Endothelial cell of umbilical vein (primary cell): ENCODE measurements at regions not wholly inside any gene's neighbourhood (a gene's known extent, or its start where the extent isn't known, plus 50 kb on each side); places are given as distances from the start of the nearest gene placed in this dataset.
"Not testable (repeated sequence)": the region's sequence is repeated elsewhere in the genome, so short reads cannot be mapped to it uniquely, and the experiment has no call there.

Experiments
- BruUV-seq: library from RNA; stranded (reverse); fragments of 400-500 nt; replicated peaks from 2 replicates; lab custom pipeline; 2021; lab: Mats Ljungman, UMichigan
- CTCF ChIA-PET: fragments of 300-600, 350-600 bp; sonication (Branson Sonifier 250); formaldehyde crosslinking; loops from one replicate; lab custom pipeline; 2021; ENCODE audit warnings: antibody characterized with exemption, inconsistent platforms; lab: Charles Lee
- POLR2A ChIA-PET: fragments of 300-600, 350-600 bp; sonication (Branson Sonifier 250); formaldehyde crosslinking; loops from one replicate; lab custom pipeline; 2021; ENCODE audit warnings: antibody characterized with exemption, inconsistent platforms; lab: Charles Lee
- DNase-seq: peaks from one replicate; pipeline ENCODE4 v3.0.0-alpha.2; 2011; ENCODE audit warnings: low read depth, low spot score
- FAIRE-seq: peaks from 2 replicates; lab custom pipeline; 2011; peaks lifted over from hg19 to GRCh38; lab: Jason Lieb, UNC
- H2AFZ ChIP-seq: 2 replicates; pipeline ENCODE4 v1.6.0; 2012; ENCODE audit warnings: low read depth, low read length, control low read depth, inconsistent platforms
- H3K27ac ChIP-seq: 2 replicates; pipeline ENCODE4 v1.5.1; 2011; ENCODE audit warnings: low read depth, mild to moderate bottlenecking, control low read depth, low read length, moderate library complexity; ENCODE audit not compliant: insufficient read depth
- H3K27me3 ChIP-seq, 2 experiments: 2 replicates each; pipeline versions ENCODE4 v1.6.0 to v1.6.1; 2011; ENCODE audit warnings: low read length in 2 of 2, mixed read lengths in 1 of 2; ENCODE audit not compliant: control insufficient read depth in 2 of 2, insufficient read depth in 2 of 2
- H3K36me3 ChIP-seq, 2 experiments: 2 replicates in 1 of 2; 3 replicates in 1 of 2; pipeline ENCODE4 v1.5.1; 2011; ENCODE audit warnings: low read length in 2 of 2, mild to moderate bottlenecking in 1 of 2, moderate library complexity in 1 of 2; ENCODE audit not compliant: control insufficient read depth in 2 of 2, insufficient read depth in 2 of 2; ENCODE audit errors: extremely low read depth in 1 of 2
- H3K4me1 ChIP-seq: 3 replicates; pipeline ENCODE4 v1.5.1; 2011; ENCODE audit warnings: mild to moderate bottlenecking, low read length; ENCODE audit not compliant: control insufficient read depth, insufficient read depth; ENCODE audit errors: extremely low read depth
- H3K4me2 ChIP-seq: 2 replicates; pipeline ENCODE4 v1.6.1; 2011; ENCODE audit warnings: low read length, control low read depth, mixed read lengths; ENCODE audit not compliant: insufficient read depth
- H3K4me3 ChIP-seq, 3 experiments: fragments of 200-600 bp in 1 of 3; sonication (generic), shearing (Covaris generic) in 1 of 3; replicated peaks in 1 of 3; 2 replicates each; pipeline ENCODE4 v1.5.1; 2011 to 2016; ENCODE audit warnings: control low read depth in 3 of 3, low read length in 3 of 3, mild to moderate bottlenecking in 2 of 3, inconsistent platforms in 1 of 3, low read depth in 1 of 3, moderate library complexity in 1 of 3; ENCODE audit not compliant: insufficient read depth in 1 of 3
- H3K79me2 ChIP-seq: 2 replicates; pipeline ENCODE4 v1.6.0; 2012; ENCODE audit warnings: low read length, inconsistent platforms; ENCODE audit not compliant: control insufficient read depth, insufficient read depth
- H3K9ac ChIP-seq: replicated peaks from 2 replicates; pipeline ENCODE3; 2011; ENCODE audit warnings: low read length, control low read depth; ENCODE audit not compliant: insufficient read depth; ENCODE audit errors: extremely low read depth
- H3K9me1 ChIP-seq: replicated peaks from 3 replicates; pipeline ENCODE4 v1.6.0; 2011; ENCODE audit warnings: mild to moderate bottlenecking, low read length; ENCODE audit not compliant: control insufficient read depth, insufficient read depth; ENCODE audit errors: extremely low read depth
- H3K9me3 ChIP-seq: replicated peaks from 2 replicates; pipeline ENCODE4 v1.5.1; 2012; ENCODE audit warnings: low read length, inconsistent platforms; ENCODE audit not compliant: control insufficient read depth, insufficient read depth
- H4K20me1 ChIP-seq: replicated peaks from 2 replicates; pipeline ENCODE3; 2011; ENCODE audit warnings: mild to moderate bottlenecking, low read length; ENCODE audit not compliant: control insufficient read depth, insufficient read depth; ENCODE audit errors: extremely low read depth
- GATA2 ChIP-seq: IDR thresholded peaks from 2 replicates; pipeline ENCODE4 v1.7.0; 2011; ENCODE audit warnings: low read depth, mild to moderate bottlenecking, moderate library complexity, mixed read lengths, low read length; ENCODE audit not compliant: insufficient read length, insufficient read depth
- MYC ChIP-seq: IDR thresholded peaks from one replicate; pipeline ENCODE4 v1.6.1; 2011; ENCODE audit warnings: mild to moderate bottlenecking, low read depth, low read length
- dilution Hi-C: fragments of 300-500 bp; cut with MboI; formaldehyde crosslinking; loops from one replicate; pipeline ENCODE4 v1.15.0; 2019; ENCODE audit warnings: low sequenced_read_pairs; ENCODE audit not compliant: extremely low pct_ligation_motif_present
- intact Hi-C: fragments of 100-400 bp; cut with micrococcal nuclease; formaldehyde crosslinking; loops from one replicate; pipeline ENCODE4 v1.10.0; 2022

DNA sequence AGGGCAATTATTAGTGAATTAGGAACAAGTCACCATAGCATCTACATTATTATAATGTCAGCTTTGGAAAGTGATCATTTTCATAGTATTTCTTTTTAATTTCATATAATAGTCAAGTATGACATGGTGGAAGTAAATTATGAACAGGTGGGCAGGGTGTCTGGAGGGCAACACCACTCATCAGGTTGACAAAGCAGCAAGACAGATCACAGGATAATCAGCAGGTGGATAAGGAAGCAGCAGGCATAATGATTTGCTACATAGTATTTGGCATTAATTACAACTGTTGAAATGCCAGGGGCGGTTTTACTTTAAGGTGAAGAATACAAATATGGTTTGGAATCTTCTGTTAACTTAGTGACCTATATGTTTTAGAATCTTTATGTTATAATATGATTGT is 1342.2 kb downstream of the PLA2G4A start:
- Histone ChIP-seq H3K4me2 (no peak overlapping the region), H3K27me3 (no peaks in the 10 kb centered on the region), H3K9ac (no peak overlapping the region), H2AFZ (no peak overlapping the region), H3K79me2 (no peaks in the 10 kb centered on the region), H4K20me1 (no peaks in the 10 kb centered on the region), H3K4me1 (no peaks in the 10 kb centered on the region), H3K36me3 (no peaks in the 10 kb centered on the region), H3K9me3 (no peaks in the 10 kb centered on the region), H3K9me1 (no peaks in the 10 kb centered on the region), H3K4me3 (no peak overlapping the region), H3K27ac (no peak overlapping the region)
- CTCF ChIA-PET: no interaction called here
- TF ChIP-seq MYC: no peak
- TF ChIP-seq GATA2: no peak
- DNase-seq (no peak), FAIRE-seq (no peak)
- dilution Hi-C loops: no loop called here
- POLR2A ChIA-PET: no interaction called here
- BruUV-seq: no TSS peak
- intact Hi-C loops: no loop called here

DNA sequence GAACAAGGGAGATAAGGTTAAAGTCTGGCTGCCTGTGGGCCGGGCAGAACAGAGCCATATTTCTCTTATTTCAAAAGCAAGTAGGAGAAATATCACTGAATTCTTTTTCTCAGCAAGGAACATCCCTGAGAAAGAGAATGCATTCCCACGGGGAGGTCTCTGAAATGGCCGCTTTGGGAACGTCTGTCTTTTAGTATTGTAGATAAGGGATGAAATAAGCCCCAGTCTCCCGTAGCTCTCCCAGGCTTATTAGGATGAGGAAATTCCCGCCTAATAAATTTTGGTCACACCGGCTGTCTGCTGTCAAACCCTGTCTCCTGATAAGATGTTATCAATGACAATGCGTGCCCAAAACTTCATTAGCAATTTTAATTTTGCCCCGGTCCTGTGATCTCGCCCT is 1353.3 kb downstream of the PLA2G4A start:
- DNase-seq, H3K4me1 ChIP-seq, H3K9me3 ChIP-seq, H3K9ac ChIP-seq, H3K9me1 ChIP-seq, dilution Hi-C loops, H3K79me2 ChIP-seq, FAIRE-seq, H3K27me3 ChIP-seq, POLR2A ChIA-PET, CTCF ChIA-PET, H3K27ac ChIP-seq, H2AFZ ChIP-seq, H3K36me3 ChIP-seq, H3K4me2 ChIP-seq, intact Hi-C loops, BruUV-seq, H4K20me1 ChIP-seq, H3K4me3 ChIP-seq: not testable (repeated sequence)
